CD14-positive monocyte (primary cell): ENCODE measurements at regions not wholly inside any gene's neighbourhood (a gene's known extent, or its start where the extent isn't known, plus 50 kb on each side); places are given as distances from the start of the nearest gene placed in this dataset.
"Not testable (repeated sequence)": the region's sequence is repeated elsewhere in the genome, so short reads cannot be mapped to it uniquely, and the experiment has no call there.

Source experiments
- DNase-seq, 3 donors: peaks; one replicate each; pipeline ENCODE4 v3.0.0-alpha.2; 2011 to 2022
- H2AFZ ChIP-seq: 2 replicates; pipeline ENCODE4 v1.6.0; 2012; ENCODE audit warnings: mild to moderate bottlenecking, low read depth, low read length, inconsistent platforms; ENCODE audit not compliant: insufficient read depth, poor library complexity, severe bottlenecking
- H3K27ac ChIP-seq, 2 donors: 1 replicate in 1 of 2; 2 replicates in 1 of 2; pipeline ENCODE4 v1.5.1; 2012 to 2013; ENCODE audit warnings: low read length in 2 of 2, control low read depth in 1 of 2, inconsistent platforms in 1 of 2, low read depth in 1 of 2, mild to moderate bottlenecking in 1 of 2
- H3K27me3 ChIP-seq, 2 donors: one replicate each; pipeline versions ENCODE4 v1.6.0 to v1.6.1; 2011 to 2013; ENCODE audit warnings: low read length in 2 of 2; ENCODE audit not compliant: control insufficient read depth in 2 of 2, insufficient read depth in 2 of 2
- H3K36me3 ChIP-seq, 2 donors: replicated peaks in 1 of 2; 1 replicate in 1 of 2; 2 replicates in 1 of 2; pipeline versions ENCODE4 v1.5.1 to v1.6.1; 2012 to 2013; ENCODE audit warnings: low read length in 2 of 2, control low read depth in 1 of 2, inconsistent platforms in 1 of 2, mild to moderate bottlenecking in 1 of 2; ENCODE audit not compliant: insufficient read depth in 2 of 2, control insufficient read depth in 1 of 2
- H3K4me1 ChIP-seq, 2 donors: 1 replicate in 1 of 2; 2 replicates in 1 of 2; pipeline versions ENCODE4 v1.5.1 to v1.6.1; 2012 to 2013; ENCODE audit warnings: low read length in 2 of 2, control low read depth in 1 of 2, inconsistent platforms in 1 of 2, mild to moderate bottlenecking in 1 of 2, moderate library complexity in 1 of 2; ENCODE audit not compliant: insufficient read depth in 2 of 2, control insufficient read depth in 1 of 2
- H3K4me2 ChIP-seq: replicated peaks from 2 replicates; pipeline ENCODE3; 2012; ENCODE audit warnings: low read length, moderate library complexity, mild to moderate bottlenecking; ENCODE audit not compliant: poor library complexity, severe bottlenecking; ENCODE audit errors: extremely low read depth
- H3K4me3 ChIP-seq, 3 experiments: fragments of 200-600 bp in 1 of 3; sonication (generic) in 1 of 3; replicated peaks in 1 of 3; 1 replicate in 2 of 3; 2 replicates in 1 of 3; pipeline ENCODE4 v1.5.1; 2011 to 2013; ENCODE audit warnings: low read length in 3 of 3, mild to moderate bottlenecking in 3 of 3, control low read depth in 2 of 3, low read depth in 2 of 3, inconsistent platforms in 1 of 3, moderate library complexity in 1 of 3
- H3K79me2 ChIP-seq: 2 replicates; pipeline ENCODE4 v1.6.0; 2012; ENCODE audit warnings: mild to moderate bottlenecking, control low read depth, inconsistent platforms, low read length, moderate library complexity; ENCODE audit not compliant: insufficient read depth
- H3K9ac ChIP-seq: 2 replicates; pipeline ENCODE4 v1.6.0; 2017; ENCODE audit warnings: low read length, mild to moderate bottlenecking; ENCODE audit not compliant: insufficient read depth, poor library complexity, severe bottlenecking
- H3K9me3 ChIP-seq, 2 donors: replicated peaks in 1 of 2; 1 replicate in 1 of 2; 2 replicates in 1 of 2; pipeline versions ENCODE4 v1.5.1 to v1.6.1; 2012 to 2013; ENCODE audit warnings: low read length in 2 of 2, control low read depth in 1 of 2; ENCODE audit not compliant: control insufficient read depth in 1 of 2, insufficient read depth in 1 of 2
- H4K20me1 ChIP-seq: 2 replicates; pipeline ENCODE4 v1.6.0; 2012; ENCODE audit warnings: mild to moderate bottlenecking, low read length, control low read depth, moderate library complexity; ENCODE audit not compliant: insufficient read depth
- H3K27ac Mint-ChIP-seq, 7 donors: one replicate each; pipeline ENCODE4 v1.8.0; 2020; ENCODE audit warnings: mild to moderate bottlenecking in 7 of 7, mixed read lengths in 7 of 7, moderate library complexity in 6 of 7, inconsistent platforms in 2 of 7
- H3K27me3 Mint-ChIP-seq, 3 donors: one replicate each; pipeline ENCODE4 v1.8.0; 2021 to 2022; ENCODE audit warnings: low read depth in 3 of 3, mild to moderate bottlenecking in 3 of 3, mixed read lengths in 3 of 3, moderate library complexity in 3 of 3, inconsistent platforms in 1 of 3
- H3K36me3 Mint-ChIP-seq, 2 donors: one replicate each; pipeline ENCODE4 v1.8.0; 2020; ENCODE audit warnings: mixed read lengths in 2 of 2, inconsistent platforms in 1 of 2, mild to moderate bottlenecking in 1 of 2
- H3K4me1 Mint-ChIP-seq: one replicate; pipeline ENCODE4 v1.8.0; 2020; ENCODE audit warnings: mild to moderate bottlenecking, mixed read lengths
- H3K4me3 Mint-ChIP-seq, 2 donors: one replicate each; pipeline ENCODE4 v1.8.0; 2020; ENCODE audit warnings: mild to moderate bottlenecking in 2 of 2, mixed read lengths in 2 of 2, moderate library complexity in 1 of 2
- H3K9me3 Mint-ChIP-seq, 7 donors: one replicate each; pipeline ENCODE4 v1.8.0; 2020 to 2022; ENCODE audit warnings: mixed read lengths in 7 of 7, mild to moderate bottlenecking in 6 of 7, moderate library complexity in 6 of 7, inconsistent platforms in 2 of 7
- WGBS: methylation state at CpG from one replicate; pipeline ENCODE4 v1.1.5; 2013; ENCODE audit warnings: missing lambda C conversion rate; ENCODE audit not compliant: insufficient coverage; 5-methylcytosine and 5-hydroxymethylcytosine counted together
- intact Hi-C, 2 donors: fragments of 100-400 bp; cut with micrococcal nuclease; formaldehyde crosslinking; loops; one replicate each; pipeline versions ENCODE4 v1.15.0 to v1.15.1; 2023
- TF ChIP-seq, protein P1 (sequence below): fragments of 200-600 bp; IDR thresholded peaks from one replicate; pipeline ENCODE4 v1.8.0; 2022; ENCODE audit warnings: antibody characterized with exemption, mild to moderate bottlenecking

DNA sequence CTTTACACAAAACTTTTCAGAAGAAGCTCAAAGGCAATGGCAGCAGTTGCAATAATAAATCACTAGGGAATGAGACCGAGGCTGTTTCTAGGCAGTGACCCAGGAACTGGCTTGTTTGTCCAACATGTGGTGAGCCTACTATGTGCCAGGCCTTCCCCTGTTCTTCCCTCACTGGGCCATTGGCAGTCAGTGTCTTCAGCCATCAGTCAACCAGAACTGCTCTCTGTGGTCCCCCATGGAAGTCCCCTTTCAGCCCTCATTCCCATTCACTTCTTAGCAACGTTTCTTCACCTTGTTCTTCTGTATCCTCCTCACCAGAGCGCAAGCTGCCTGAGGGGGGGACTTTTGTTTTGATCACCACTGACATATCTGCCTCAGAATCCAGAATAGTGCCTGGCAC lies 274.1 kb downstream of the RRAGC start:
- Histone ChIP-seq H3K9me3 (no peaks in the 10 kb centered on the region), H3K79me2 (no peaks in the 10 kb centered on the region), H4K20me1 (no peaks in the 10 kb centered on the region), H3K27me3 (peaks cover under 1 to 3% of the 10 kb centered on the region in 2 donors), H2AFZ (no peak overlapping the region), H3K27ac (no peak overlapping the region), H3K36me3 (no peaks in the 10 kb centered on the region), H3K4me3 (no peak overlapping the region), H3K4me2 (no peak overlapping the region), H3K4me1 (no peaks in the 10 kb centered on the region), H3K9ac (no peak overlapping the region)
- DNase-seq, result no peak
- Mint-ChIP-seq H3K4me1 (peaks cover 3% of the 10 kb centered on the region), H3K36me3 (no peaks in the 10 kb centered on the region), H3K27ac (no peak overlapping the region), H3K4me3 (peak overlapping the region in 1 of 2 donors; percentile 13), H3K27me3 (peaks cover 13 to 20% (median 15%) of the 10 kb centered on the region in 3 donors), H3K9me3 (peaks cover 0 to 2% (median 1%) of the 10 kb centered on the region in 7 donors)
- TF ChIP-seq, protein P1, sequence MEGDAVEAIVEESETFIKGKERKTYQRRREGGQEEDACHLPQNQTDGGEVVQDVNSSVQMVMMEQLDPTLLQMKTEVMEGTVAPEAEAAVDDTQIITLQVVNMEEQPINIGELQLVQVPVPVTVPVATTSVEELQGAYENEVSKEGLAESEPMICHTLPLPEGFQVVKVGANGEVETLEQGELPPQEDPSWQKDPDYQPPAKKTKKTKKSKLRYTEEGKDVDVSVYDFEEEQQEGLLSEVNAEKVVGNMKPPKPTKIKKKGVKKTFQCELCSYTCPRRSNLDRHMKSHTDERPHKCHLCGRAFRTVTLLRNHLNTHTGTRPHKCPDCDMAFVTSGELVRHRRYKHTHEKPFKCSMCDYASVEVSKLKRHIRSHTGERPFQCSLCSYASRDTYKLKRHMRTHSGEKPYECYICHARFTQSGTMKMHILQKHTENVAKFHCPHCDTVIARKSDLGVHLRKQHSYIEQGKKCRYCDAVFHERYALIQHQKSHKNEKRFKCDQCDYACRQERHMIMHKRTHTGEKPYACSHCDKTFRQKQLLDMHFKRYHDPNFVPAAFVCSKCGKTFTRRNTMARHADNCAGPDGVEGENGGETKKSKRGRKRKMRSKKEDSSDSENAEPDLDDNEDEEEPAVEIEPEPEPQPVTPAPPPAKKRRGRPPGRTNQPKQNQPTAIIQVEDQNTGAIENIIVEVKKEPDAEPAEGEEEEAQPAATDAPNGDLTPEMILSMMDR, result no peak
- WGBS, result 0% methylated on average over 1 of the region's 3 CpGs
- intact Hi-C loops, result no loop called here

DNA sequence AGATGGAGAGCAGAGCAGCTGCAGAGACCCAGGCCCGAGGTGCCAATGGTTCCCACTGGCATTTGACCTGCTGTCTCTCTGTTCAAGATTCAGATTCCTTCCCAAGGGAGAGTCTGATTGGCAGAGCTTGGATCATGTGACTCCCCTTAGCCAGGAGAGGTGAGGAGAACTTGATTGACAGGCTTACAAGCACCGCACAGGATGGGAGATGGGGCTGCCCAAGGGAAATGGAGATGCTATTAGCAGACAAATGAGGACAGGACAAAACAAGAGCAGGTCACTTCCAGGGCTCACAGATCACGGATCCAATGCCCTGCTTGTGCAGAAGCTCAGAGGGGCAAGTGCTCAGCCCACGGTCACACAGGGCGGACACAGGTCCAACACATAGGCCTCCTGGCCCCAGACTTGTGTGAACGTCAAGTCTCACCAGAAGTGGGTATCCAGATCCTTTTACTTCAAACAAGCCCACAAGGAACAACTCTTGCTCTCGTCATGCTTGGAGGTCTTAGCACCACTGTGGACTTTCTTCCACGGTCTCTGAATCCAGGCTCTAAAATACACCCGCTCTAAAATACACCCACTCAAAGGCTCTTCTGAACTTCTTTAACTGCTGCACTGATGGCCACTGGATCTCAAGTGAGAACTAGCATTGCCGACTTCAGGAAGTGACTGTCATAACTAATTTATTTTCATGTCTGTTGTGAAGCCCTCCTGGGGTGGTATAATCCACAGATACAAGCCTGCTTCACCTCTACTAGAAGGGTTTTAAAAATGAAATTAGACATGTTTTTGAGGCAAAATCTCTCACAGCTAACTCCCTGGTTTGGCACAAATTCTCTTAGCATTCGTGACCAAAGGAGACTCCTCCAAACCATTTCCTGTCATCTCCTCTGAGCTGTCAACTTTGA lies 274.9 kb downstream of the RRAGC start:
- peaks cover 0 to 2% (median 1%) of the 10 kb centered on the region in 7 donors for H3K9me3 Mint-ChIP-seq
- 93% methylated on average over 9 of the region's 11 CpGs for WGBS

DNA sequence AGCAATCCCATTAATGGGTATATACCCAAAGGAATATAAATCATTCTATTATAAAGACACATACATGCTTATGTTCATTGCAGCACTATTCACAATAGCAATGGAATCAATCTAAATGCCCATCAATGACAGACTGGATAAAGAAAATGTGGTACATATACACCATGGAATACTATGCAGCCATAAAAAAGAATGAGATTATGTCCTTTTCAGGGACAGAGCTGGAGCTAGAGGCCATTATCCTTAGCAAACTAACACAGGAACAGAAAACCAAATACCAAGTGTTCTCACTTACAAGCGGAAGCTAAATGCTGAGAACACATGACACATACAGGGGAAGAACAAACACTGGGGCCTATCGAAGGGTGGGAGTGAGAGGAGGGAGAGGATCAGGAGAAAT lies 276.3 kb downstream of the RRAGC start:
- H3K4me3 Mint-ChIP-seq, H3K9me3 Mint-ChIP-seq: not testable (repeated sequence)
- peaks cover 20 to 21% of the 10 kb centered on the region in 2 donors for H3K27me3 ChIP-seq

More for the DNA sequence above, 274.9 kb downstream of the RRAGC start:
- no peaks in the 10 kb centered on the region for H3K36me3 ChIP-seq
- no peaks in the 10 kb centered on the region for H4K20me1 ChIP-seq
- H3K27ac ChIP-seq, result no peak overlapping the region
- Mint-ChIP-seq H3K4me1 (peaks cover 3% of the 10 kb centered on the region), H3K36me3 (no peaks in the 10 kb centered on the region), H3K4me3 (no peak overlapping the region), H3K27me3 (peaks cover 14 to 26% (median 20%) of the 10 kb centered on the region in 3 donors), H3K27ac (no peak overlapping the region)
- H3K4me2 ChIP-seq, result no peak overlapping the region
- no peaks in the 10 kb centered on the region for H3K79me2 ChIP-seq
- no peak overlapping the region for H2AFZ ChIP-seq
- TF ChIP-seq, protein P1, result no peak
- no peak for DNase-seq
- no peaks in the 10 kb centered on the region for H3K4me1 ChIP-seq
- H3K9me3 ChIP-seq, result no peaks in the 10 kb centered on the region
- no peak overlapping the region for H3K9ac ChIP-seq
- H3K4me3 ChIP-seq, result no peak overlapping the region
- peaks cover 8% of the 10 kb centered on the region in 2 donors for H3K27me3 ChIP-seq
- intact Hi-C loops, result no loop called here

More for the DNA sequence above, 276.3 kb downstream of the RRAGC start:
- intact Hi-C loops, H3K36me3 ChIP-seq, H3K9me3 ChIP-seq, H3K4me1 ChIP-seq, H3K27ac Mint-ChIP-seq, H4K20me1 ChIP-seq, H3K9ac ChIP-seq, H3K4me1 Mint-ChIP-seq, H3K4me2 ChIP-seq, H3K79me2 ChIP-seq, DNase-seq, H3K36me3 Mint-ChIP-seq, H2AFZ ChIP-seq, H3K27ac ChIP-seq, H3K4me3 ChIP-seq: not testable (repeated sequence)
- H3K27me3 Mint-ChIP-seq, result peaks cover 28 to 34% (median 33%) of the 10 kb centered on the region in 3 donors
- WGBS, result no CpG with 5 or more reads among the region's 2 CpGs
